WERI-Rb-1 (cell line): ENCODE measurements at regions not wholly inside any gene's neighbourhood (a gene's known extent, or its start where the extent isn't known, plus 50 kb on each side); places are given as distances from the start of the nearest gene placed in this dataset.

Experiments
- DNase-seq: peaks from one replicate; pipeline ENCODE4 v3.0.0-alpha.2; 2020
- H3K27ac ChIP-seq: fragments of 250-450 bp; sonication (Bioruptor Pico); 2 replicates; pipeline ENCODE4 v1.5.1; 2020; ENCODE audit warnings: mild to moderate bottlenecking, moderate library complexity
- H3K27me3 ChIP-seq: fragments of 250-450 bp; sonication (Bioruptor Pico); 2 replicates; pipeline ENCODE4 v1.5.1; 2021; ENCODE audit warnings: mild to moderate bottlenecking, low read depth, moderate library complexity; ENCODE audit not compliant: insufficient read depth, severe bottlenecking
- H3K36me3 ChIP-seq: fragments of 250-450 bp; sonication (Bioruptor Pico); 2 replicates; pipeline ENCODE4 v1.5.1; 2020; ENCODE audit warnings: mild to moderate bottlenecking, moderate library complexity
- H3K4me3 ChIP-seq: 2 replicates; pipeline ENCODE4 v1.5.1; 2011; ENCODE audit warnings: low read depth, mild to moderate bottlenecking, control low read depth, low read length
- H3K9me3 ChIP-seq: fragments of 250-450 bp; sonication (Bioruptor Pico); 2 replicates; pipeline ENCODE4 v1.5.1; 2021; ENCODE audit warnings: mild to moderate bottlenecking, moderate library complexity; ENCODE audit not compliant: severe bottlenecking
- TF ChIP-seq, protein P1 (sequence below): IDR thresholded peaks from 2 replicates; pipeline ENCODE4 v1.5.1; 2011; ENCODE audit warnings: low read depth, mild to moderate bottlenecking, control low read depth, inconsistent platforms, low read length

DNA sequence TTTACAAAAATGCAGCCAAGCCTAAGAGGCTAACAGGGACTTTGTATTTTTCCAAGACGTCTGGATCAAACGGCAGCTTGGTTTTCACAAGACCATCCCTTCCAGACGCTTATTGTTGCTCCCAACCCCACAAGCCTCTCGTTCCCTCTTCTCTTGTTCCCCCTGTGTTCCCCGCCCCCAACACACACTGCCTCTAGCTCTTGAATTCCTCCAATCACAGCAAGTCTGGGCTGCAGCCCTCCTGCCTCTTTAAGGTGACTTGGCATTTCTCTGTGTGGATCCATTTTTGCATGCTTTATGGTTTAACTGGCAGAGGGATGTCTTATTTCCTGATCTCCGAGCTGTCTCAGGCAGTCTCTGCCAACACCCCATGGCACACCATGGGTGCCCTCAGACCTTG, 182.2 kb downstream of the ABHD5 start:
- Histone ChIP-seq H3K4me3 (no peak overlapping the region), H3K9me3 (no peaks in the 10 kb centered on the region), H3K36me3 (no peaks in the 10 kb centered on the region), H3K27me3 (peaks cover 3% of the 10 kb centered on the region), H3K27ac (no peak overlapping the region)
- TF ChIP-seq, protein P1, sequence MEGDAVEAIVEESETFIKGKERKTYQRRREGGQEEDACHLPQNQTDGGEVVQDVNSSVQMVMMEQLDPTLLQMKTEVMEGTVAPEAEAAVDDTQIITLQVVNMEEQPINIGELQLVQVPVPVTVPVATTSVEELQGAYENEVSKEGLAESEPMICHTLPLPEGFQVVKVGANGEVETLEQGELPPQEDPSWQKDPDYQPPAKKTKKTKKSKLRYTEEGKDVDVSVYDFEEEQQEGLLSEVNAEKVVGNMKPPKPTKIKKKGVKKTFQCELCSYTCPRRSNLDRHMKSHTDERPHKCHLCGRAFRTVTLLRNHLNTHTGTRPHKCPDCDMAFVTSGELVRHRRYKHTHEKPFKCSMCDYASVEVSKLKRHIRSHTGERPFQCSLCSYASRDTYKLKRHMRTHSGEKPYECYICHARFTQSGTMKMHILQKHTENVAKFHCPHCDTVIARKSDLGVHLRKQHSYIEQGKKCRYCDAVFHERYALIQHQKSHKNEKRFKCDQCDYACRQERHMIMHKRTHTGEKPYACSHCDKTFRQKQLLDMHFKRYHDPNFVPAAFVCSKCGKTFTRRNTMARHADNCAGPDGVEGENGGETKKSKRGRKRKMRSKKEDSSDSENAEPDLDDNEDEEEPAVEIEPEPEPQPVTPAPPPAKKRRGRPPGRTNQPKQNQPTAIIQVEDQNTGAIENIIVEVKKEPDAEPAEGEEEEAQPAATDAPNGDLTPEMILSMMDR = no peak
- DNase-seq = no peak

DNA sequence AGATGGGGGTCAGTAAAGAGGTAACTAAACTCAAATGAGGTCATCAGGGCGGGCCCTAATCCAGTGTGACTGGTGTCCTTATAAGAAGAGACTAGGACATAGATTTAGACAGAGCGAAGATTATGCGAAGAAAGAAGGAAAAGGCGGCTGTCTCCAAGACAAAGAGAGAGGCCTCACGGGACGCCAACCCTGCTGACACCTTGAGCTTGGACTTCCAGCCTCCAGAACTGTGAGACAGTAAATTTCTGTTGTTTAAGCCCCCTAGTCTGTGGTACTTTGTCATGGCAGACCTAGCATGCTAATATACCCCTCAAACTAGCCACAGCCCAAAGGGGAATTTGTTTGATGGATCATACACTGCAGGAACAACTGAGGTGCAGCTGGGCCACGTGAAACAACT, 183.0 kb downstream of the ABHD5 start:
- Histone ChIP-seq H3K27me3 (peaks cover 3% of the 10 kb centered on the region), H3K4me3 (no peak overlapping the region), H3K27ac (no peak overlapping the region), H3K9me3 (no peaks in the 10 kb centered on the region), H3K36me3 (no peaks in the 10 kb centered on the region)
- no peak for DNase-seq
- TF ChIP-seq, protein P1 = no peak

DNA sequence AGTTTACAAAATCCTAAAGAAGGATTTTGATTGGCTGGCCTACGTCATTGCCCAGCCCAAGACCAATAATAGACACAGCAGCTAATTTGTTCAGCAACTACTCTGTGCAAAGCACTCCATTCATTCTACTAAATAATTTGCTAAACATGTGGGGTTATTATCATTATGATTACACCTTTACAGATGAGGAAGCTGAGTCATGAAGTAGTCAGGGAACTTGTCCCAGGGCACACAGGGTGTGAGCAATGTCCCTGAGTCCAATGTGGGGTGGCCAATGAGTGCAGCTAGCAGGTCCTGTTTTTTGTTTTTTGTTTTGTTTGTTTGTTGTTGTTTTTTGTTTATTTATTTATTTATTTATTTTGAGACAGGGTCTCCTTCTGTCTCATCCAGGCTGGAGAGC, 183.6 kb downstream of the ABHD5 start:
- TF ChIP-seq, protein P1 = no peak
- no peak for DNase-seq
- H3K27ac ChIP-seq = no peak overlapping the region
- no peaks in the 10 kb centered on the region for H3K36me3 ChIP-seq
- peaks cover 3% of the 10 kb centered on the region for H3K27me3 ChIP-seq
- no peak overlapping the region for H3K4me3 ChIP-seq
- no peaks in the 10 kb centered on the region for H3K9me3 ChIP-seq

GRCh38 chr3:43874731-43875130, 184.0 kb downstream of the ABHD5 start:
- Histone ChIP-seq H3K9me3 (no peaks in the 10 kb centered on the region), H3K36me3 (no peaks in the 10 kb centered on the region), H3K4me3 (no peak overlapping the region), H3K27me3 (peaks cover 3% of the 10 kb centered on the region), H3K27ac (no peak overlapping the region)
- no peak for DNase-seq
- TF ChIP-seq, protein P1 = no peak

DNA sequence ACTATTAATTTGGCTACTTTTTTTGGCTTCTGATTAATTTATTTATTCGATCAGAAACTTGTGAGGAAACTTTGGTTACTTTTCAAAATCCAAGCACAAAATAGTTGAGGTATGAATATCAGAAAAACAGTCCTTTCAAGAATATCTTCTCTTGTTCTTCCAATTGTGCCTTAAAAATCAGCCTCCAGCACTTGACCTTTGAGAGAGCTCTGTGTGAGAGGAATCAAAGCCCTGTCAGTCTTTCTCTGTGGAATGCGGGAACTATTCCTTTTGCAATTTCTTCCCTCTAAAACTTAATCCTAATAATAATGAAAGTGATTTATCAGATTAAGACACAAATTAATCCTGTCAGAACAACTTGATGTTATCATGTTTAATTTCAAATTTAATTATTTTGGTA, 185.9 kb downstream of the ABHD5 start:
- Histone ChIP-seq H3K4me3 (no peak overlapping the region), H3K36me3 (no peaks in the 10 kb centered on the region), H3K27ac (no peak overlapping the region), H3K9me3 (no peaks in the 10 kb centered on the region), H3K27me3 (peaks cover 3% of the 10 kb centered on the region)
- DNase-seq = no peak
- TF ChIP-seq, protein P1 = no peak

- no peak overlapping the region for H3K27ac ChIP-seq
- TF ChIP-seq, protein P1 = peak; percentile 65
- H3K27me3 ChIP-seq = peaks cover 3% of the 10 kb centered on the region
- H3K36me3 ChIP-seq = no peaks in the 10 kb centered on the region
- H3K9me3 ChIP-seq = no peaks in the 10 kb centered on the region
- peak; percentile 49 for DNase-seq
- no peak overlapping the region for H3K4me3 ChIP-seq
Measured at GRCh38 chr3:43879166-43879565, 188.4 kb downstream of the ABHD5 start.
